ENCODE measurements at regions not wholly inside any gene's neighbourhood (a gene's known extent, or its start where the extent isn't known, plus 50 kb on each side); places are given as distances from the start of the nearest gene placed in this dataset.

DNA sequence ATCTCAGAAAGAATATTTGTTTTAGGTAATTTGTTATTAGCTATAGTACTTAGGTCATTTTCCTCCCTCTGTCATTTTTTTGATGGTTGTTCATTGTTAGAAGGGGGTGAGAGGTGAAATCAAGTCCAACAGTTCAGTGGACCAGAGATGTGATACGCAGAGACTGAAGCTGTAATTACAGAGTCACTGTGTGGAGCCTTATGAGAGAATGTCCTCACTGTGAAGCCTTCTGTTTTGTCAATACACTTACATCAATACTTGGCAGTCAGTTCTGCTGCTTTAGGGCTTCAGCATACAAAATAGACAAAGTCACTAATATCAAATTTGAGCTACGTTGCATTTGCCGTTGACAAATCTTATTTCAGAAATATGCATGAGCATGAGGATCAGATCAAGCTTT is 692.5 kb downstream of the C4orf33 start:
- no peak for TF ChIP-seq POLR2AphosphoS5 (IDR thresholded peaks at IDR 0.05)
- no peak for TF ChIP-seq CTCF (IDR thresholded peaks at IDR 0.05)
- TF ChIP-seq EP300 (IDR thresholded peaks at IDR 0.05): no peak

Measured in gastroesophageal sphincter (tissue), 3 donors.